ENCODE measurements at regions not wholly inside any gene's neighbourhood (a gene's known extent, or its start where the extent isn't known, plus 50 kb on each side); places are given as distances from the start of the nearest gene placed in this dataset.

DNA sequence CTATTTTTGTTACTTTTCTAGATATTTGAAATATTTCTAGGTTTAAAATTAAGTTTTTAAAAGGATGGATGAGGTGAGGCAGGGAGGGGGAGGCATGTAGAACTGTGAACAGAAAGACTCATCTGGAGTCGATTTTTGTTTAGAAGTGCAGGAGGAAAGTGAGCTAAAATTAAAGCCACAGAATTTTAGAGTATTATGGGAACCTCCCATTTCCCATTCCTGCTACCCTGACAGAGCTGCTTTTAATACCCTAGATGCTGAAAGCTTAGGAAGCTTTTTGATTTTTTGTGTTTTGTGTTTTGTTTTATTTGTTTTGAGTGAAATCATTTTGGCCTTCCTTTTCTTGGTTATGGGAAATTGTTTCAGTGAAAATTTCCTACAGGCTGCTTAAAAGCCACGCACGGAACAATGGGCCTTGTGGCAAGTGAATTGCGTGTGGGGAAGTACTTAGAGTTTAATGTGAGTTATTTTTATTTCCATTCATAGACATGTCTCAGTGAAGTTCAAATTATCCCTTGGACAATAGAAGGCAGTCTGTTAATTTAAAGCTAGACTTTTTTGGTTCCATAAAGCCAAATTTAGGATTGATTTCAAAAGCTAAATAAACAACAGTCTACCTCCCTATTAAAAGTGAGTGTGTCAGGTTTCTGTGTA is 102.0 kb upstream of the HDAC9 start:
- no peak for DNase-seq
- Histone ChIP-seq H3K27ac (ENCODE audit: low read depth in 2 of 2, low read length in 2 of 2) (no peak overlapping the region), H3K36me3 (ENCODE audit: control insufficient read depth in 2 of 3, insufficient read depth in 3 of 3, low read length in 3 of 3) (no peaks in the 10 kb centered on the region), H3K4me1 (ENCODE audit: control insufficient read depth in 2 of 3, insufficient read depth in 2 of 3, low read depth in 1 of 3, low read length in 3 of 3) (no peaks in the 10 kb centered on the region), H3K9ac (ENCODE audit: low read length in 3 of 3) (no peak overlapping the region), H3K27me3 (ENCODE audit: control insufficient read depth, insufficient read depth, low read length) (no peaks in the 10 kb centered on the region), H3K9me3 (ENCODE audit: control insufficient read depth in 2 of 3, insufficient read depth in 1 of 3, low read length in 3 of 3) (no peaks in the 10 kb centered on the region), H3K4me3 (ENCODE audit: low read length in 3 of 3) (no peak overlapping the region)
- intact Hi-C loops (cut with DNase I) = no loop called here
- TF ChIP-seq, protein P1, sequence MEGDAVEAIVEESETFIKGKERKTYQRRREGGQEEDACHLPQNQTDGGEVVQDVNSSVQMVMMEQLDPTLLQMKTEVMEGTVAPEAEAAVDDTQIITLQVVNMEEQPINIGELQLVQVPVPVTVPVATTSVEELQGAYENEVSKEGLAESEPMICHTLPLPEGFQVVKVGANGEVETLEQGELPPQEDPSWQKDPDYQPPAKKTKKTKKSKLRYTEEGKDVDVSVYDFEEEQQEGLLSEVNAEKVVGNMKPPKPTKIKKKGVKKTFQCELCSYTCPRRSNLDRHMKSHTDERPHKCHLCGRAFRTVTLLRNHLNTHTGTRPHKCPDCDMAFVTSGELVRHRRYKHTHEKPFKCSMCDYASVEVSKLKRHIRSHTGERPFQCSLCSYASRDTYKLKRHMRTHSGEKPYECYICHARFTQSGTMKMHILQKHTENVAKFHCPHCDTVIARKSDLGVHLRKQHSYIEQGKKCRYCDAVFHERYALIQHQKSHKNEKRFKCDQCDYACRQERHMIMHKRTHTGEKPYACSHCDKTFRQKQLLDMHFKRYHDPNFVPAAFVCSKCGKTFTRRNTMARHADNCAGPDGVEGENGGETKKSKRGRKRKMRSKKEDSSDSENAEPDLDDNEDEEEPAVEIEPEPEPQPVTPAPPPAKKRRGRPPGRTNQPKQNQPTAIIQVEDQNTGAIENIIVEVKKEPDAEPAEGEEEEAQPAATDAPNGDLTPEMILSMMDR (IDR thresholded peaks at IDR 0.05; ENCODE audit: borderline replicate concordance, extremely low read depth, insufficient read depth) = no peak
- no peak for FAIRE-seq

DNA sequence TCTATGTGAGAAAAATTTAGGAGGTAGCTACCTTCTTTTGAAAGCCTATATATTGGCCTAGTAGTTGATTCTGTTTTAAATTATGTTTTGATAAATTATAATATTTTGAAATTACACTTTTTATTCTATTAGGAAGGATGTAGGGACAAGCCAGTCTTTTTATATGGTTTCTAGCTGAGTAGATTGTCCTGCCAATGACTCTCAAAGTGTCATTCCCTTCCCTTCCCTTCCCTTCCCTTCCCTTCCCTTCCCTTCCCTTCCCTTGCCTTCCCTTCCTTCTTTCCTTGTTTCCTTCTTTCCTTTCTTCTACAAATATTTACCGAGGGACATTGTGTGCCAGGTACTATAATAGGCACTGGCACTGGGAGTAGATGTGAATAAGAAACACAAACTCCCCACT is 99.7 kb upstream of the HDAC9 start:
- intact Hi-C loops (cut with DNase I) = no loop called here
- no peaks in the 10 kb centered on the region for H3K36me3 ChIP-seq (ENCODE audit: control insufficient read depth in 2 of 3, insufficient read depth in 3 of 3, low read length in 3 of 3)
- FAIRE-seq = no peak

DNA sequence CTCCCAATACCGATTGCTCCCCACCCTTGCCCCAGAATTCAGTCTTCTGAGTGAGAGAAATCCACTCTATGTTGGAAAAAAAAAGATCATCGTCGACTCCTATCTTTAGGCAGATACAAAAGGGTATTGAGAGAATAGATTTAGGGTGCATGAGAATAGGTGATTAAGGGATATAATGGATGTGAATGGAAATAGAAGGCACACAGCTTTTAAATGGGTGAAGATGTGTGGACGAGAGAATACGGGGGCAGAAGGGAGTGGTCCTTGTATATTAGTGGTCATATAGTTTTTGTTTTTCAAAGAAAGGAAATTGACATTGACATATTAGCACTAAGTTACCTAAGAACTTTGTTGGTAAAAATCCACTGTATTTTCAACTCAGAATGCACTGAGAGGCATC is 98.6 kb upstream of the HDAC9 start:
- Histone ChIP-seq H3K36me3 (ENCODE audit: control insufficient read depth in 2 of 3, insufficient read depth in 3 of 3, low read length in 3 of 3) (no peaks in the 10 kb centered on the region), H3K9me3 (ENCODE audit: control insufficient read depth in 2 of 3, insufficient read depth in 1 of 3, low read length in 3 of 3) (no peaks in the 10 kb centered on the region), H3K27ac (ENCODE audit: low read depth in 2 of 2, low read length in 2 of 2) (no peak overlapping the region), H3K27me3 (ENCODE audit: control insufficient read depth, insufficient read depth, low read length) (no peaks in the 10 kb centered on the region), H3K4me1 (ENCODE audit: control insufficient read depth in 2 of 3, insufficient read depth in 2 of 3, low read depth in 1 of 3, low read length in 3 of 3) (no peaks in the 10 kb centered on the region), H3K4me3 (ENCODE audit: low read length in 3 of 3) (no peak overlapping the region), H3K9ac (ENCODE audit: low read length in 3 of 3) (no peak overlapping the region)
- DNase-seq (no peak), FAIRE-seq (no peak)
- TF ChIP-seq, protein P1 (IDR thresholded peaks at IDR 0.05; ENCODE audit: borderline replicate concordance, extremely low read depth, insufficient read depth) = no peak
- intact Hi-C loops (cut with DNase I) = no loop called here

More for the DNA sequence above, 99.7 kb upstream of the HDAC9 start:
- no peak for DNase-seq
- Histone ChIP-seq H3K9me3 (ENCODE audit: control insufficient read depth in 2 of 3, insufficient read depth in 1 of 3, low read length in 3 of 3) (no peaks in the 10 kb centered on the region), H3K4me1 (ENCODE audit: control insufficient read depth in 2 of 3, insufficient read depth in 2 of 3, low read depth in 1 of 3, low read length in 3 of 3) (no peaks in the 10 kb centered on the region), H3K27me3 (ENCODE audit: control insufficient read depth, insufficient read depth, low read length) (no peaks in the 10 kb centered on the region), H3K9ac (ENCODE audit: low read length in 3 of 3) (no peak overlapping the region), H3K4me3 (ENCODE audit: low read length in 3 of 3) (no peak overlapping the region), H3K27ac (ENCODE audit: low read depth in 2 of 2, low read length in 2 of 2) (no peak overlapping the region)
- TF ChIP-seq, protein P1 (IDR thresholded peaks at IDR 0.05; ENCODE audit: borderline replicate concordance, extremely low read depth, insufficient read depth) = no peak

Data from kidney (tissue), 13 donors.